HL-60 (cell line): ENCODE measurements at regions not wholly inside any gene's neighbourhood (a gene's known extent, or its start where the extent isn't known, plus 50 kb on each side); places are given as distances from the start of the nearest gene placed in this dataset.

Source experiments
- CTCF ChIP-seq: IDR thresholded peaks from one replicate; pipeline ENCODE4 v1.5.1; 2011; ENCODE audit warnings: low read length, control low read depth, inconsistent platforms; ENCODE audit not compliant: insufficient read depth
- GABPA ChIP-seq: IDR thresholded peaks from 2 replicates; pipeline ENCODE4 v1.6.1; 2012; ENCODE audit warnings: low read depth
- REST ChIP-seq: IDR thresholded peaks from 2 replicates; pipeline ENCODE4 v1.6.1; 2012; ENCODE audit warnings: low read depth; ENCODE audit not compliant: insufficient replicate concordance

GRCh38 chr18:72470391-72470790 is 73.8 kb downstream of the CBLN2 start:
- TF ChIP-seq CTCF (no peak), GABPA (no peak), REST (no peak)
